ENCODE measurements at regions not wholly inside any gene's neighbourhood (a gene's known extent, or its start where the extent isn't known, plus 50 kb on each side); places are given as distances from the start of the nearest gene placed in this dataset.

GRCh38 chr7:148939128-148939755 is 55.2 kb upstream of the EZH2 start:
- no peaks in the 10 kb centered on the region for H3K79me2 ChIP-seq (ENCODE audit: low read length)
- H2AFZ ChIP-seq (ENCODE audit: low read length): no peak overlapping the region
- no peak for TF ChIP-seq EZH2phosphoT487 (IDR thresholded peaks at IDR 0.05; ENCODE audit: borderline replicate concordance, low read length)
- TF ChIP-seq CTCF (conservative IDR thresholded peaks at IDR 0.05; ENCODE audit: low read depth, low read length): no peak
- no peak for TF ChIP-seq EZH2 (IDR thresholded peaks at IDR 0.05; ENCODE audit: low read length, unreplicated experiment)
- intact Hi-C loops (cut with micrococcal nuclease): no loop called here
- no peak overlapping the region; the same call in 1 of the 2 replicates for H3K4me2 ChIP-seq (ENCODE audit: low read length)
- H3K4me1 ChIP-seq (ENCODE audit: insufficient read depth, low read length): peaks cover 12% of the 10 kb centered on the region
- ChIA-PET CTCF (no interaction called here), POLR2A (ENCODE audit: unreplicated experiment) (interaction anchor here (0.6 kb wide), 3 partner anchors 39 to 56 kb away, joined by 3 to 4 read pairs (median 3); no protein-coding TSS in a partner anchor)
- no peaks in the 10 kb centered on the region for H3F3A ChIP-seq (ENCODE audit: low read length, unreplicated experiment)
- H3K36me3 ChIP-seq (ENCODE audit: low read depth, low read length): no peaks in the 10 kb centered on the region
- BruUV-seq (replicated peaks): no TSS peak
- no peak overlapping the region for H3K9ac ChIP-seq (ENCODE audit: low read length)
- no peak overlapping the region for H3K4me3 ChIP-seq (ENCODE audit: low read length)
- no peaks in the 10 kb centered on the region for H3K9me2 ChIP-seq (replicated peaks; ENCODE audit: low read length)
- H3K27me3 ChIP-seq (ENCODE audit: low read length): no peaks in the 10 kb centered on the region
- H3K9me3 ChIP-seq (ENCODE audit: low read length): no peaks in the 10 kb centered on the region
- no peak for ATAC-seq
- no peaks in the 10 kb centered on the region for H4K20me1 ChIP-seq (ENCODE audit: low read length)
- H3K27ac ChIP-seq (ENCODE audit: low read length): no peak overlapping the region
- DNase-seq: no peak

GRCh38 chr7:148935451-148935850 is 51.4 kb upstream of the EZH2 start:
- peaks cover 7% of the 10 kb centered on the region for H3K4me1 ChIP-seq (ENCODE audit: insufficient read depth, low read length)
- ChIA-PET POLR2A (ENCODE audit: unreplicated experiment) (no interaction called here), CTCF (no interaction called here)
- no peak for TF ChIP-seq EZH2 (IDR thresholded peaks at IDR 0.05; ENCODE audit: low read length, unreplicated experiment)
- TF ChIP-seq EZH2phosphoT487 (IDR thresholded peaks at IDR 0.05; ENCODE audit: borderline replicate concordance, low read length): no peak
- no peak for TF ChIP-seq CTCF (conservative IDR thresholded peaks at IDR 0.05; ENCODE audit: low read depth, low read length)
- H3K79me2 ChIP-seq (ENCODE audit: low read length): no peaks in the 10 kb centered on the region
- H3K36me3 ChIP-seq (ENCODE audit: low read depth, low read length): no peaks in the 10 kb centered on the region
- H3K9me3 ChIP-seq (ENCODE audit: low read length): no peaks in the 10 kb centered on the region
- no peaks in the 10 kb centered on the region for H4K20me1 ChIP-seq (ENCODE audit: low read length)
- H3K9ac ChIP-seq (ENCODE audit: low read length): no peak overlapping the region
- intact Hi-C loops (cut with micrococcal nuclease): no loop called here
- H3K27ac ChIP-seq (ENCODE audit: low read length): no peak overlapping the region
- no peak for ATAC-seq
- DNase-seq: no peak
- no peaks in the 10 kb centered on the region for H3K9me2 ChIP-seq (replicated peaks; ENCODE audit: low read length)
- no peak overlapping the region for H3K4me3 ChIP-seq (ENCODE audit: low read length)
- no peak overlapping the region for H2AFZ ChIP-seq (ENCODE audit: low read length)
- no peak overlapping the region for H3K4me2 ChIP-seq (ENCODE audit: low read length)
- BruUV-seq (replicated peaks): no TSS peak
- H3K27me3 ChIP-seq (ENCODE audit: low read length): no peaks in the 10 kb centered on the region
- no peaks in the 10 kb centered on the region for H3F3A ChIP-seq (ENCODE audit: low read length, unreplicated experiment)
